SKM-1 (cell line): ENCODE measurements at regions not wholly inside any gene's neighbourhood (a gene's known extent, or its start where the extent isn't known, plus 50 kb on each side); places are given as distances from the start of the nearest gene placed in this dataset.

ENCODE experiments used
- DNase-seq: peaks from one replicate; lab custom pipeline; 2025; ENCODE audit not compliant: unreplicated experiment; lab: John Stamatoyannopoulos, UW

DNA sequence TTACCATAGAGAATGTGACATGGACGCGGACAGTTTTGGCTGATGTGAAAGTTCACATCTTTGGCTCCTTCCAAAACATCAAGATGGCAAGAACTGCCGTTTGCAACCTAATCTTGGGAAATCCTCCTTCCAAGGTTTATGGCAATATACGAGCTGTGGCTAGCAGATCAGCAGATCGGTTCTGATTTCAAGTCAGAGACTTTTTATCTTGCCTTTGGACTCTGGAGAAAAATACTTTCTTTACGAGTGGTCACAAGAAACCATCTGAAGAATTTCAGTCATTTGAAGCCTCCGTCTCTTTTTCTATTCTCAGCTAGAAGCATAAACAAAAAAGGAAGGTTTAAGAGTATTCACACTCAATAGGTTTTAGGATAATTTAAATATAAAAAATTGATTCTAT, 153.5 kb upstream of the MEIS2 start:
- no peak for DNase-seq

DNA sequence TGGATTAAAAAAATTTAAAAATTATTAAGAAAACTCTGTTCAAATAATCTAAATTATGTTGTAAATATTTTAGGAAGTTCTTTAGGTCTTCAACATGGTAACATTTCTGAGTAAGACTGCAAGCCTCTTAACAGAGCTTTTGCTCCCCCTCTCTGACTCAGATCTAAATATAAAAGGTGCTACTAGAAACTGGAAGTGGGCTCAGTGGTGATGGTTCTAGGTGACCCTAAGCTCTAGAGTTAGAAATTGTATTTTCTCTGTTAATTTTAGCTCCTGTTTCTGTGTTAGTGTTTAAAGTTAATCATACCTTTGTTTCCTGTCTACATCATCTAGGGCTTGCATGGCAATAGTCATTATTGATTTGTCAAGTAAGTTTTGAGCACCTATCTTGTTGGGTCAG, 159.9 kb upstream of the MEIS2 start:
- no peak for DNase-seq

DNA sequence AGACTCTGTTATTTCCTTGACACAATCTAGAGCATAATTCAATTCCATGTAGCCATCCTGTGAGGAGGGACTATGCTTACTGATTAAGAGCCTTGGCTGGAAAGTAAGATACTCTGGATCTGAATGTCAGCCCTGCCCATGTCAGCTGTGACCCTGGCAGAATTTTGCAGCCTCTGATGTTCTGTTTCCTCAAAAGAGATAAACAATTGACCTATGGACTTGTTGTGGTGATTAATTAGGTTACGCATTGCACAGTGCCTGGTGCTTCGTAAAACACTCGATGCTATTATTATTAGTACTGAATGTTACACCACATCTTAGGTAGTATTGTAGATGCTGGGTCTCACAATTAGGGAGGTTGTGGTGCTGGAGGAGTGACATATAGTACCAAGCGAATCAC, 161.3 kb upstream of the MEIS2 start:
- no peak for DNase-seq

DNA sequence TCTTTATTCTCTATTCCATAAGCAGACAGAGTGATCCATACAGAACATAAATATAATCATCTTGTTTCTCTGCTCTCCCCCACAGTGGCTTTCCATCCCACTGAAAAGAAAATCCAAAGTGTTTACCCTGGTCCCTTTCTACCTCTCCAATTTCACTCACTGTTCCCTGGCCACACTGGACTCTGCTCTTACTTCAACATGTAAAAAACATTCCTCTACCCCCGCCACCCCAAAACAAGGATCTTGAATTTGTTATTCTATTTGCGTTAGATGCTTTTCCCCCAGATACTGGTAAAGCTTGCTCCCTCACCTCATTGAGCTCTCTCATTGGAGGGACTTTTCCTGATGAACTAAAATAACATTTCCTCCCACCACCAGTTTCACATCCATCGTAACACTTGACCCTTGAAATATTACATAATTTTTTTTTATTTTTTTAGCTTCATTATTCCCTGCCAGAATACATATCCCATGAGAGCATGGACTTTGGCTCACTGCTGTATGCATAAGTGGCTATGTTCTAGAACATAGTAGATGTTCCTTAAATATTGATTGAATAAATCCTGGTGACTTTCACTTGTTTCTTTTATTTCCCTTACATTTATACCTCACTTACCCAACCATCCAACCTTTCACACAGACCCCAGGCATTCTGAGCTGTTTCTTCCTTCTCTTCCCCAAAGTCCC, 162.7 kb upstream of the MEIS2 start:
- DNase-seq = no peak

DNA sequence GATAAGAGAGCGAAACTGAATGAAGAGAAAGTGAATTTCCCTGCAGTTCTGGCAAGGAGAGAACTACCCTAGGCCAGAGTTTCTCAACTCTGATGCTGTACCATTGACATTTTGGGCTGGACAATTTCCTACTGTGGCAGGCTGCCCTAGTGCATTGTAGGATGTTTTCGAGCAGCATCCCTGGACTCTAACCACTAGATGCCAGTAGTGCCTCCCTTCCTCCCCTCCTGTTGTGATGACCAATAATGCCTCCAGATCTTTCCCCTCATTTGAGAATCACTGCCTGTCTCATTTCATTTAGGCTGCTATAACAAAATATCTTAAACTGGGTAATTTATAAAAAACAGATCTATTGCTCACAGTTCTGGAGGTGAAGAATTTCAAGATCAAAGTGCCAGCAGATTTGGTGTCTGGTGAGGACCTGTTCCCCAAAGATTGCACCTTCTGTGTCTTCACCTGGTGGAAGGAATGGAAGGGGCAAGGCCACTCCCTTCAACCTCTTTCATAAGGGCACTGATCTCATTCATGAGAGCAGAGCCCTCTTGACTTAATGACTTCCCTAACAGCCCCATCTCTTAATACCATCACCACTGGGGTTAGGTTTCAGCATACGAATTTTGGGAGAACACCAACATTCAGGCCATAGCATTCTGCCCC, 188.9 kb upstream of the MEIS2 start:
- no peak for DNase-seq

DNA sequence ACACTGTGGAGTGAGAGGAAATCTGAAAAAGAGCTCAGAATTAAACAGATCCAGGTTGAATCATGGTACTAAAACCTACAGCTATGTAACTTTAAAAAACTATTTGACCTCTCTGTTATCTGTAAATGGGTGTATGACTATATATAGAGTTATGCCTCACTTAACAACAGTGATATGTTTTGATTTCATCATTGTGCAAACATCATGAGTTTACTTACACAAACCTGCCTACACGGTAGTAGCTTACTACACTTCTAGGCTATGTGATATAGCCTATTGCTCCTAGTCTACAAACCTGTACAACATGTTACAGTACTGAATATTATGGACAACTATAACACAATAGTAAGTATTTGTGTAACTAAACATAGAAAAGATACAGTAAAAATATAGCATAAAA, 191.6 kb upstream of the MEIS2 start:
- no peak for DNase-seq

DNA sequence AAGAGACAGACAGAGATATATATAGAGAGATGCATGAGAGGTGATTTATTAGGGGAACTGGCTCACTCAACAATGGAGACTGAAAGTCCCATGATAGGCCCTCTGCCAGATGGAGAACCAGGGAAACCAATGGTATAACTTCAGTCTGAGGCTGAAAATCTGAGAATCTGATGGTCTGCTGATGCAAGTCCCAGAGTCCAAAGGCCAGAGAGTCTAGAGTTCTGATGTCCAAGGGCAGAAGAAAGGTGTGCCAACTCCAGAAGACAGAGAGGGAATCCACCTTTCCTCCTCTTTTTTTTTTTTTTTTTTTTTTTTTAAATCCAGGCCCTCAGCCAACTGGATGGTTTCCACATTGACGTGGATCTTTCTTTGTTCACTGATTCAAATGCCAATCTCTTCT, 197.9 kb upstream of the MEIS2 start:
- no peak for DNase-seq

DNA sequence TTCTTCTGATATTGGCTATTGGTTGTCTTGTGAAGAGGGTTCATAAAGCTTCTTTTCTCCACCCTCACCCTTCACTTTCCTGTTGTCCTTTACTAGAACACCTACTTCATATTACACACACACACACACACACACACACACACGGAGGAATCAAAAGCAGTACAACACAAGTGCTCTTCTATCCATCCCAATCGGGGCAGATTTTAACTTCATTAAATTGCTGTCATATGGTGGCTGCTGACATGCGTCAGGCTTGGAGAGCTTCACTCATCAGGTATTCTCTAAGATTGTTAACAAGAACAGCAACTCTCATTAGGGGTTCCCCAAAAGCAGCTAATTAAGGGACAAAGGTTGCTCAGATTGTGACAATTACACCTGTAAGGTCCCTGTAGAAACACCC, 239.1 kb upstream of the MEIS2 start:
- DNase-seq = no peak

DNA sequence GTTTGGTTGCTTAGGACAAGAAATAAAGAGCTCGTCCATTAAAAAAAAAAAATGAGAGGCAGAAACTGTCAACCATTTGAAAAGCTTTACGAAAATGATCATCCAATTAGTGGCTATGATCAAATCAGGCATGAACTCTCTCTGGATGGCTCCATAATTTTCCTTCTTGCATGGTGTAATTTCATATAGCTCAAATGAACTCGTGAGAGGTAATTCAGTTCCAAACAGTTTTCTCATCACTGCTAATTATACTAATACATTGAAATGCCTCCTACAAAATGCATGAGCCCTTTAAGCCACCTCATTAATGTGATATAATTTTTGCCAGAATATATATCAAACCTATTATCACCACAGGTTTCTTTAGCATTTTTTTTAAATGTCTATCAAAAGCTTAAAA, 239.5 kb upstream of the MEIS2 start:
- DNase-seq = no peak

DNA sequence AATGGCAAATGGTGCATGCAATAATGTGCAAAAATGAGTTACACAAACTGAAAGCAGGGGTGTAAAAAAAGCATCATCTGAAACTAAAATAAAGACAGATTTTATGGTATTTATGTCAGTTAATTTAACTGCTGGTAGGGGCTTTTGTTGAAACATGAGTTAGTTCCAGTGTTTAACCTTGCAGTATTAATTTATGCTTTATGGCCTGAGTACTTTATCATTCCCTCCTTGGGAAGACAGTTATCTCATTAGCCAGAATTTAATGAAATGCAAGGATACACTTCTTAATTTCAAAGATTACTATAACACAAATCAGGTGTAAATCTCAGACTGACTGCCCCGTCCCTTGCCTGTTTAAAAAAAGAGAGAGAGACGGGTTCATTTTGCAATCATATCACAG, 240.1 kb upstream of the MEIS2 start:
- DNase-seq = no peak

DNA sequence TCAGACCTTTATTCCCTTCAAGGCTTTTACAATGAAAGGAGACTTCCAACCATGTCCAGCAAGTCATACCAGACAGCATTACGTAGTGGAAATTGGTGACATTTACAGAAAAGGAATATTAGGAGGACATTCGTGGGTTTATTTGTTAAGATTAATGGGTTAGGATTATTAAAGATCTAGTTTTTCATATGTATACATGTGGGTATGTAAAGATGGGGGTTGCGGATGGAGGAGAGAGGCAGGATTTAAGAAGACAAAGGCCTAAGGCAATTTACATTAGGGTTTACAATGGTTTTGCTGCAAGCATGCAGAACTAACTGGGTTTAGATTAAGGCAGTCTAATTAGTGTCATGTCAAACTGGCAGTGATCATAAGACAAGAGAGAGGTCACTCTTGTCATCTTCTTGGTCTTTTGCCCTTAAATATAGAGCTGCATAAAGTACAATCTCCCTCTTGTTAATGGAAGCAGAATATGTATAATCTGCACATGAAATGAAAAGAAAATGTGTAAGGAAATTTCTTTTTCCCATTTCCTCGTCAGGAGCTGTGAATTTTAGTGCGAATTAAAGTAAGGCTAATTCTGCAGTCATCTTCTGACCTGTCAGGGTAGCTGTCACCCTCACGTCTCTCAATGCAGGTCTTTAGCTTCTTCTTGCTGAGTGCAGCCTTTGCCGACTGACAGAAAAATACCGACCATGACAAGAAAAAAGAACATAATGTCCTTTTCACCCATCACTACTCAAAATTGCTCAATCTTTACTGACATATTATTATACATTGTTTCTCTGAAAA, 258.9 kb upstream of the MEIS2 start:
- DNase-seq = no peak

DNA sequence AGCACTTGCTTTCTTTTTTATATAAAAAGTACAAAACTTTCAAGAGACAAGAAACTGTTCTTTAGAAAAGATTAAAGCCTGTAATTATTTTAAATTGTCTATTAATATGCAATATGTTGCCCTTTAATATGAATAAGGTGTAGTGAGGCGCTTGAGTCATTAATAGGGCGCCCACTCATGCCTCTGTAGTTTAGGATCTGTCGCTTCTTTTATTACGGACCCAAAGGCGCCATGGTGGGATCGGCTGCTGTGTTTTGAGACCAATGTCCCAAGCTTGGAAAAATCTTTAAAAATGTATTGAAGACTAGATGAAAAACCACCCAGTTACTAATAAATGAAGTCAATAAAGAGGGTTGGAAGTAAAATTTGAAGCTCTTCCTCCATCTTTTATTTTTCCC, 259.5 kb upstream of the MEIS2 start:
- DNase-seq = no peak

DNA sequence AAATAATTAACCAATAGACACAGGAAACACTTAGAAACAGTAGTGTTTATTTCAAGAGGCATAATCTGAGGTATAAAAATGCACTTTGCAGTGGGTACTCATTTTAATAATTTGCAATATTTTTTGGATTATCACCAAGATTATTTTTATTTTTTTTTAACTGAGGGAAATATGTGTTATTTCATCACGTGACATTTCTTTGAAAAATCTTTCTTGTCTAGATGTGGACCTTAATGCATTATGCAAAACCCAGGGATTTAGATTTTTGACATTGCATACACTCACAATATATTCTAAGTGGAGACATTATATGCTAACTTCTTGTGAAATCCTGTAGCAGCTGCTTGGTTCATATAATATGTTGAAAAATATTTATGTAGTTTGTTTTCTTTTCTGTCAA, 260.4 kb upstream of the MEIS2 start:
- DNase-seq = no peak

DNA sequence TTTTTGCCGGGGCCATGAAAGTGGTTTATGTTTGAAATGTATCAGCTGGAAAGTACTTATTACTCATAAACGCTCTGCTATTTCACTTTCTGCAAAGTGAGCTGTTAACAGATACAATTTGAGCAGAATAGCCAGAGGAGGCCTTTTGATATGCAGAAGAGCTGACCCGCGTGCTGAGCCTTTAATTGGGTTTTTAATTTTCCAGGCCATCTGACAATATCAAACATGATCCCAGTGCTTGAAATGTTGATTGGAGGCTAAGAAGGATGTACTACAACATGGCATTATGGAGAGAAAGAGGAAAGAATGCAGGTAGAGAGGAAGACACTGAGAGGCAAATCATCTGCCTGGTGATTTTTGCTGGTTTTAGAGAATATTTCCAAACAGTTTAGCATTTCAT, 261.3 kb upstream of the MEIS2 start:
- DNase-seq = no peak

DNA sequence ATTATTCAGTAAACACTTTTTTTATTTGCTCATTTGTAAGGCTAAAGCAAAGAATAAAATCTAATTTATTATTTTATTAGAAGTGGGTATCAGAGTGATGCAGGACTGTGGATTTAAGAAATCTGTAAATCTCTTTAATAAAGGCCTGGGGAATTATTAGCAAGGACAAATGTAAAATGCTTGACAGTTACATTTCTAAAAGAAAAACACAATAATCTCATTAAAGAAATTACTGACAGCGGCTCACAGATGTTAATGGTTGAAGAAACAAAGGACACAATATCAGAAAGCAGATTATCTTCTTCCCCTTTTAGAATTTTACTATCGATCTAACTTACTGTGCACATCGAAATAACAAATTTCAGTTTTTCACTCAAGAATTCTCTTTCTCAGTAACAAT, 262.1 kb upstream of the MEIS2 start:
- DNase-seq = no peak

DNA sequence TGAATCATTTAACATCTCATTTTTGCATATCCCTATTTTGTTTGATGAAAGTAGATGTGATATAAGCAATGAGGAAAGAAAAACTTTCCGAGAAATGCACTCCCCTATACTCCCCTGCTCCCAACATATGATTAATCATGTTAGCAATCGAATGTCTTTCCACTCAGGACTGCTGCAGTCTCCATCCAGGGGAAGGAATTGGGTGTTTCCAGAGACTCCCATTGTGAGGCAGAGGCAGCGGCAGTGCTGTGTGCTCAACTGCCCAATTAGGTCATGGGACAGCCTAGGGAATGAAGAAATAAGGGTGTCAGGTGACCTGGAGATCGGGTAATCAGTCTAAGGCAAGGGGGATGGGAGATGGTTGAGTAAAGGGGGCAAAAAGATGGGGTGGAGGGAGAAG, 268.6 kb upstream of the MEIS2 start:
- DNase-seq = no peak

DNA sequence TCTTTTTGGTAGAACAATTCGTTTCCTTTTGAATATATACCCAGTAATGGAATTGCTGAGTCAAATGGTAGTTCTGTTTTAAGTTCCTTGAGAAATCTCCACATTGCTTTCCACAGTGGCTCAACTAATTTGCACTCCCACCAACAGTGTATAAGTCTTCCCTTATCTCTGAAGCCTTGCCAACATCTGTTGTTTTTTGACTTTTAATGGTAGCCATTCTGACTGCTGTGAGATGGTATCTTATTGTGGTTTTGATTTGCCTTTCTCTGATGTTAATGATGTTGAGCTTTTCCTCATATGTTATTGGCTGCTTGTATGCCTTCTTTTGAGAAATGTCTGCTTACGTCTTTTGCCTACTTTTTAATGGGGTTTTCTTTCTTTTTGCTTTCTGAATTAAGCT, 270.6 kb upstream of the MEIS2 start:
- DNase-seq = no peak

DNA sequence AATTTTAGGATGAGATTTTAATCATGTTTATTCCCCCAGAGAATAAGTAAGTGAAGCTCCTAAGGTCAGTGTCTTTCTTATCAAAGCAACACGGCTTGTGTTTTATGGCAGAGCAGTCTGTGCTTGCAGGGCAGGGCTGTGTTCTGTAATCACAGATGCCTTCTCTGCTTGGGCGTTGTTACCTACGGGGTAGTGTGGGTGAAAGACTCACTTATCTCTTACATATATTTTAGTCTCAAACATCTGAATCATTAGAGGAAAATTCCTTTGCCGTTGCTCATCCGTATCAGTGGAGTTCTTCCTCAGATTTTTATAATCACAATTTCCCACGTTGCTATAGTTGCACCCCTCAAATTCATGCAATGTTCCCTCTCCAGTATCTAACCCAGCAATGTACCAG, 271.7 kb upstream of the MEIS2 start:
- DNase-seq = no peak

DNA sequence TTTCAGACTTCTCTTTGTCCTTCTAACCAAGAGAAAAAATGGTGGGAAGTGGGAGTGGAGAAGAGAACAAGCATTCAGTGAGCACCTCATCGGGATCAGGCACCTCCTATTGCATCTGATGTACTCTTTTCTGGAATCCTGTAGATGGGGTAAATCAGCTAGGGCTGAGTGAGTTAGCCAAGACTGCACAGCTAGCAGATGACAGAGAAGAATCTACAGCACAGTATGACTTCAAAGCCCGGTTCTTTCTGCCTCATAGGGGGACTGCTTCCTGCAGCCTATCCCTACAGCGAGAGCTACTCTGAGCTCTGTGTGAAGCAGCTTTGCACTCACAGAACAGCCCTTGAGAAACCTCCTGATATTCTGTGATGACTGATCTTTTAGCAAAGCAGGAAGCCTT, 275.2 kb upstream of the MEIS2 start:
- DNase-seq = no peak

DNA sequence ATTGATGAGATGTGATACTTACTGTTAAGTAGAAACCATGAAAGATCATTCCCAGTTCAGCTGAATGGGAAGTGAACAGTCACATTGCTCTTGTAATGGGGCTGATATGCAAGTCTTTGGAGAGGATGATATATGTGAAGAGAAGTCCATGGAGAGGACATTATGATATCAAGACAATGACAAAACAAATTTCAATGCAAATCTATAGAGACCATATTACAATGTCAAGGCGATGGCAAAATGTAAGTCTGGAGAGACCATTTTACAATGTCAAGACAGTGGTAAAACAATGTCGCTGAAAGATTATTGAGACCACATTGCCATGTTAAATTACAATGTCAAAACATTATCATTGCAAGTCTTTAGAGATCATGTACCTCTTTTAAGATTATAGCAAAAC, 277.1 kb upstream of the MEIS2 start:
- no peak for DNase-seq

DNA sequence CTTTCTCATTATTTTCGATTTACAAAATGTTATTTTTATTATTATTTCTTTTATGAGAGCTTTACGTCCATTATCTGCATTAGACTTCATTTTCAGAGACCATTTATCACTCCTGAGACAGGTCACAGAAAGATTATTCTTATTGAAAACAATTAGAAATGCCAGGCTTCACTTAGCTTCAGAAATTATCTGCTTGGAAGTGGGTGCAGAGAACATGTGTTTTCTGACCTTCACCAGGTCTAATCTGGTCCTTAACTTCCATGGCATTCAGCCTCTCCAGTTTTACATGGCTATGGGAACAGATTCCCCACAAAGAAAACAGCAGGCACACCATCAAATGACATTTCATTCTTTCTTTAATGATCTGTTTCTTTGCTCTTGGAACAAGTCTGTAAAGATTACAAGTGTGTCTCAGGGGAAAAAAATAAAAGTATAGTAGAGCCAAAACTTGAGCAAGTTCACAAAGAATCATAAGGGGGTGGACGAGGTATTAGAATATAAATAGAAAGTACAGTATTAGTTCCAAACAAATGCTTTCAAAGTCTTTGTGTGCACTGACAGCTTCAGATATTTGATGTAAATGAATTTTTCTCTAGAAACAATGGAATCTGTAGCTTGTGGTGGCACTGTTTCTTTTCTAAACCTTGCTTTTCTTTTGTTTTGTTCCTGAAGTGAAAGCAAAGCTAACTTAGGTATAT, 294.2 kb upstream of the MEIS2 start:
- no peak for DNase-seq

DNA sequence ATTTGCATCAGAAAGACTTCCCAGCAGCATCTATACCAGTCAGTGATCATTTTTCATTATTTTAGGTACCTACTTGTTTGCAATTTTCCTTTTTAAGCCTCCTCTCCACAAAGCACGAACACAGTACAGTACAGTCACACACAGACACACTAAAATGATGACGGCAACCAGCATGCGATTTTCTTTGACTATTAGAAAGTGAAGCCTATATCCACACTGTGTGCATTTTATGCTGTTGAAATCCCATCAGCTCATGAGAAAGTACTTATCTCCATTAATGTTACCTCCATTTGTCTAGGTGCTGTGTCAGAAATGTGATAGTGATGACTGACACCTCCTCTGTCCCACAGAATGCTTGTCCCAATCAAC, 294.7 kb upstream of the MEIS2 start:
- no peak for DNase-seq
